IMR-90 (cell line): ENCODE measurements at regions not wholly inside any gene's neighbourhood (a gene's known extent, or its start where the extent isn't known, plus 50 kb on each side); places are given as distances from the start of the nearest gene placed in this dataset.

Experiments
- ATAC-seq: fragments of 200-7000 bp; cut with Tn5 transposase; 2 replicates; pipeline ENCODE4 v1.9.1; 2020; ENCODE audit warnings: low read depth, mild to moderate bottlenecking, moderate library complexity
- BruUV-seq: library from RNA; stranded (reverse); fragments of 400-500 nt; replicated peaks from 2 replicates; lab custom pipeline; 2021; lab: Mats Ljungman, UMichigan
- CTCF ChIA-PET: fragments of 300-600 bp; formaldehyde crosslinking; extraction: SDS; loops from one replicate; lab custom pipeline; 2021; ENCODE audit warnings: antibody characterized with exemption; lab: Yijun Ruan, JAX
- POLR2A ChIA-PET: fragments of 300-600 bp; sonication (Branson Sonifier 250); formaldehyde crosslinking; loops from one replicate; lab custom pipeline; 2022; ENCODE audit warnings: antibody characterized with exemption; ENCODE audit not compliant: unreplicated experiment; lab: Charles Lee
- DNase-seq: peaks from one replicate; pipeline ENCODE4 v3.0.0; 2013
- H2AFZ ChIP-seq: replicated peaks from 2 replicates; pipeline ENCODE3; 2013; ENCODE audit warnings: low read length, mild to moderate bottlenecking; ENCODE audit not compliant: poor library complexity
- H2AK5ac ChIP-seq: 2 replicates; pipeline ENCODE4 v1.6.1; 2013; ENCODE audit warnings: low read depth, low read length, inconsistent platforms
- H2AK9ac ChIP-seq: replicated peaks from 2 replicates; pipeline ENCODE3; 2013; ENCODE audit warnings: mild to moderate bottlenecking, low read depth, low read length, moderate library complexity; ENCODE audit not compliant: poor library complexity
- H2BK120ac ChIP-seq: 2 replicates; pipeline ENCODE4 v1.6.1; 2013; ENCODE audit warnings: low read depth, low read length, inconsistent platforms
- H2BK15ac ChIP-seq: 3 replicates; pipeline ENCODE4 v1.6.1; 2013; ENCODE audit warnings: low read depth, low read length, inconsistent platforms
- H2BK20ac ChIP-seq: 2 replicates; pipeline ENCODE4 v1.6.1; 2013; ENCODE audit warnings: low read depth, mild to moderate bottlenecking, inconsistent platforms, low read length, moderate library complexity
- H2BK5ac ChIP-seq: 2 replicates; pipeline ENCODE4 v1.6.1; 2013; ENCODE audit warnings: mild to moderate bottlenecking, low read depth, low read length, inconsistent platforms; ENCODE audit not compliant: poor library complexity, severe bottlenecking
- H3K14ac ChIP-seq: replicated peaks from 2 replicates; pipeline ENCODE4 v1.6.1; 2013; ENCODE audit warnings: low read depth, low read length, inconsistent platforms
- H3K18ac ChIP-seq: 2 replicates; pipeline ENCODE4 v1.6.1; 2013; ENCODE audit warnings: low read depth, low read length, control low read depth
- H3K23ac ChIP-seq: 2 replicates; pipeline ENCODE4 v1.6.1; 2013; ENCODE audit warnings: low read depth, low read length, inconsistent platforms
- H3K27ac ChIP-seq: 2 replicates; pipeline ENCODE4 v1.5.1; 2013; ENCODE audit warnings: mild to moderate bottlenecking, control low read depth, low read length; ENCODE audit not compliant: insufficient read depth
- H3K27me3 ChIP-seq: 2 replicates; pipeline ENCODE4 v1.6.1; 2013; ENCODE audit warnings: low read length; ENCODE audit not compliant: control insufficient read depth, insufficient read depth
- H3K36me3 ChIP-seq: 2 replicates; pipeline ENCODE4 v1.6.1; 2013; ENCODE audit warnings: low read length, mixed read lengths; ENCODE audit not compliant: control insufficient read depth, insufficient read depth
- H3K4ac ChIP-seq: 2 replicates; pipeline ENCODE4 v1.6.1; 2013; ENCODE audit warnings: low read depth, low read length, inconsistent platforms
- H3K4me1 ChIP-seq: 2 replicates; pipeline ENCODE4 v1.6.1; 2013; ENCODE audit warnings: low read length, mixed read lengths; ENCODE audit not compliant: control insufficient read depth, insufficient read depth
- H3K4me2 ChIP-seq: 2 replicates; pipeline ENCODE4 v1.6.1; 2013; ENCODE audit warnings: low read depth, mild to moderate bottlenecking, control low read depth, low read length, moderate library complexity
- H3K4me3 ChIP-seq: 2 replicates; pipeline ENCODE4 v1.5.1; 2013; ENCODE audit warnings: low read depth, mild to moderate bottlenecking, control low read depth, low read length, moderate library complexity; ENCODE audit not compliant: insufficient read depth
- H3K56ac ChIP-seq: 2 replicates; pipeline ENCODE4 v1.6.1; 2013; ENCODE audit warnings: low read length, inconsistent platforms; ENCODE audit not compliant: insufficient read depth; ENCODE audit errors: extremely low read depth
- H3K79me1 ChIP-seq, 2 experiments: 2 replicates each; pipeline ENCODE4 v1.6.1; 2013; ENCODE audit warnings: low read length in 2 of 2, inconsistent platforms in 1 of 2, low read depth in 1 of 2
- H3K9ac ChIP-seq: 2 replicates; pipeline ENCODE4 v1.6.1; 2013; ENCODE audit warnings: low read depth, low read length, control low read depth
- H3K9me1 ChIP-seq: 2 replicates; pipeline ENCODE4 v1.6.1; 2013; ENCODE audit warnings: low read length, inconsistent platforms; ENCODE audit not compliant: insufficient read depth
- H3K9me3 ChIP-seq: 2 replicates; pipeline ENCODE4 v1.6.1; 2013; ENCODE audit warnings: low read length; ENCODE audit not compliant: control insufficient read depth, insufficient read depth
- H4K20me1 ChIP-seq: 2 replicates; pipeline ENCODE4 v1.6.1; 2013; ENCODE audit warnings: low read length, inconsistent platforms; ENCODE audit not compliant: insufficient read depth
- H4K5ac ChIP-seq: 2 replicates; pipeline ENCODE4 v1.6.1; 2013; ENCODE audit warnings: mild to moderate bottlenecking, low read depth, low read length, control low read depth
- H4K8ac ChIP-seq, 2 experiments: 2 replicates each; pipeline ENCODE4 v1.6.1; 2013; ENCODE audit warnings: low read depth in 2 of 2, low read length in 2 of 2, control low read depth in 1 of 2, inconsistent platforms in 1 of 2
- H4K91ac ChIP-seq: 2 replicates; pipeline ENCODE4 v1.6.1; 2013; ENCODE audit warnings: low read depth, low read length, inconsistent platforms; ENCODE audit not compliant: insufficient read depth
- BHLHE40 ChIP-seq: fragments of 150-350 bp; IDR thresholded peaks from 2 replicates; pipeline ENCODE4 v1.6.1; 2016; ENCODE audit warnings: mild to moderate bottlenecking, low read depth, low read length
- CEBPB ChIP-seq: IDR thresholded peaks from 2 replicates; pipeline ENCODE4 v1.6.1; 2012; ENCODE audit warnings: low read depth, low read length, improper control_type of control experiment
- CHD1 ChIP-seq: IDR thresholded peaks from 2 replicates; pipeline ENCODE4 v1.6.1; 2012; ENCODE audit warnings: low read depth, low read length, improper control_type of control experiment
- FOS ChIP-seq: fragments of 150-350 bp; IDR thresholded peaks from 2 replicates; pipeline ENCODE4 v1.6.1; 2016; ENCODE audit warnings: low read depth, low read length
- MAFK ChIP-seq: IDR thresholded peaks from 2 replicates; pipeline ENCODE4 v1.6.1; 2012; ENCODE audit warnings: low read depth, low read length, improper control_type of control experiment
- MAZ ChIP-seq: IDR thresholded peaks from 2 replicates; pipeline ENCODE4 v1.6.1; 2012; ENCODE audit warnings: low read depth, mild to moderate bottlenecking, low read length, improper control_type of control experiment, moderate library complexity, borderline replicate concordance
- MXI1 ChIP-seq: IDR thresholded peaks from 2 replicates; pipeline ENCODE4 v1.6.1; 2012; ENCODE audit warnings: low read depth, mild to moderate bottlenecking, low read length, moderate library complexity, borderline replicate concordance
- NFE2L2 ChIP-seq: fragments of 150-350 bp; IDR thresholded peaks from 2 replicates; pipeline ENCODE4 v1.6.1; 2016; ENCODE audit warnings: low read depth, mild to moderate bottlenecking, low read length
- RAD21 ChIP-seq: IDR thresholded peaks from 2 replicates; pipeline ENCODE4 v1.6.1; 2012; ENCODE audit warnings: low read length, improper control_type of control experiment
- RCOR1 ChIP-seq: IDR thresholded peaks from 2 replicates; pipeline ENCODE4 v1.6.1; 2012; ENCODE audit warnings: mild to moderate bottlenecking, low read length, improper control_type of control experiment; ENCODE audit not compliant: insufficient replicate concordance
- RFX5 ChIP-seq: IDR thresholded peaks from 2 replicates; pipeline ENCODE4 v1.8.0; 2012; ENCODE audit warnings: low read depth, mild to moderate bottlenecking, low read length, moderate library complexity
- SMC3 ChIP-seq: fragments of 150-350 bp; IDR thresholded peaks from 2 replicates; pipeline ENCODE4 v1.6.1; 2016; ENCODE audit warnings: low read depth, mild to moderate bottlenecking, antibody characterized with exemption, low read length, moderate library complexity
- WGBS, 2 experiments: methylation state at CpG; one replicate each; pipeline versions ENCODE4 v1.1.5 to v1.1.7; 2013; ENCODE audit warnings: missing lambda C conversion rate in 2 of 2; ENCODE audit not compliant: insufficient read length in 1 of 2; ENCODE audit errors: extremely low coverage in 2 of 2; 5-methylcytosine and 5-hydroxymethylcytosine counted together
- dilution Hi-C: fragments of 300-500 bp; cut with HindIII; formaldehyde crosslinking; loops from one replicate; pipeline ENCODE4 v1.14.3; 2018; ENCODE audit warnings: low sequenced_read_pairs; ENCODE audit not compliant: unreplicated experiment
- in situ Hi-C: fragments of 300-500 bp; cut with MboI; formaldehyde crosslinking; loops from 3 replicates; pipeline ENCODE4 v1.14.3; 2019; ENCODE audit warnings: low sequenced_read_pairs, inconsistent platforms, mixed read lengths
- intact Hi-C: fragments of 100-400 bp; cut with micrococcal nuclease; formaldehyde crosslinking; loops from 2 replicates; pipeline ENCODE4 v1.10.0; 2022
- TF ChIP-seq, protein P1 (sequence below): fragments of 150-350 bp; IDR thresholded peaks from 2 replicates; pipeline ENCODE4 v1.6.1; 2016; ENCODE audit warnings: low read depth, mild to moderate bottlenecking, low read length, moderate library complexity, borderline replicate concordance
- TF ChIP-seq, protein P2 (sequence below): fragments of 150-350 bp; IDR thresholded peaks from 2 replicates; pipeline ENCODE4 v1.6.1; 2017; ENCODE audit warnings: mild to moderate bottlenecking, antibody characterized with exemption, low read length, low read depth
- TF ChIP-seq, protein P3 (sequence below): conservative IDR thresholded peaks from 2 replicates; pipeline ENCODE4 v1.5.1; 2012; ENCODE audit warnings: mild to moderate bottlenecking, low read depth, low read length, improper control_type of control experiment

DNA sequence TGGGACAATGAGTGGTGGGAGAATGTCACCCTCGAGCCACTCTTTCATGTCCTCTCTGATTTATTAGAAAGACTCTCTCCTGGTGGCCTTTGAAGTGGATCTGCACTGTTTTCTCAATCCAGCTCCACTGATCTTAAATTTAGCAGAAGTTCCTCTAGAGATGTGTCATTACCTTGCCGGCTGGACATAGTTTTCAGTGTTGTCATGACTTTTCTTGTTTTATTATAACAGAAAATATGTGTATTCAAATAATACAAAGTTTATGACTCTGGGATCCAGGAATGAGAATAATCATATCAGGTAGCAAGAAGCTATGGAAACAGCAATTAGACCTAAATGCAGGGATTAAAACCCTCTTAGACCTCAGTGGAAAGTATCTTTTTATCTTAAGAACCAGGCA, 247.5 kb upstream of the ELAC2 start:
- Histone ChIP-seq H3K9me3 (no peaks in the 10 kb centered on the region), H3K9me1 (no peaks in the 10 kb centered on the region), H3K14ac (no peak overlapping the region), H3K4ac (no peak overlapping the region), H3K36me3 (no peaks in the 10 kb centered on the region), H3K27me3 (peaks cover 10% of the 10 kb centered on the region), H2AK9ac (no peak overlapping the region), H2BK120ac (no peak overlapping the region), H2AK5ac (no peak overlapping the region), H3K4me3 (no peak overlapping the region), H2BK15ac (no peak overlapping the region), H3K9ac (no peak overlapping the region), H3K79me1 (no peaks in the 10 kb centered on the region), H4K20me1 (no peaks in the 10 kb centered on the region), H4K91ac (no peak overlapping the region), H3K56ac (no peak overlapping the region), H3K4me2 (no peak overlapping the region), H3K4me1 (no peaks in the 10 kb centered on the region), H3K23ac (no peak overlapping the region), H3K18ac (no peak overlapping the region), H4K8ac (no peak overlapping the region), H3K27ac (no peak overlapping the region), H2BK20ac (no peak overlapping the region), H2AFZ (no peak overlapping the region), H4K5ac (no peak overlapping the region), H2BK5ac (no peak overlapping the region)
- no CpG with 5 or more reads among the region's 2 CpGs for WGBS, 2 experiments
- ATAC-seq (no peak), DNase-seq (no peak)
- in situ Hi-C loops (no loop called here), dilution Hi-C loops (no loop called here), intact Hi-C loops (no loop called here)
- CTCF ChIA-PET: no interaction called here
- BruUV-seq: no TSS peak
- TF ChIP-seq, protein P1, sequence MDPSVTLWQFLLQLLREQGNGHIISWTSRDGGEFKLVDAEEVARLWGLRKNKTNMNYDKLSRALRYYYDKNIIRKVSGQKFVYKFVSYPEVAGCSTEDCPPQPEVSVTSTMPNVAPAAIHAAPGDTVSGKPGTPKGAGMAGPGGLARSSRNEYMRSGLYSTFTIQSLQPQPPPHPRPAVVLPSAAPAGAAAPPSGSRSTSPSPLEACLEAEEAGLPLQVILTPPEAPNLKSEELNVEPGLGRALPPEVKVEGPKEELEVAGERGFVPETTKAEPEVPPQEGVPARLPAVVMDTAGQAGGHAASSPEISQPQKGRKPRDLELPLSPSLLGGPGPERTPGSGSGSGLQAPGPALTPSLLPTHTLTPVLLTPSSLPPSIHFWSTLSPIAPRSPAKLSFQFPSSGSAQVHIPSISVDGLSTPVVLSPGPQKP: no peak
- TF ChIP-seq MXI1: no peak
- TF ChIP-seq RFX5: no peak
- TF ChIP-seq NFE2L2: no peak
- no peak for TF ChIP-seq RAD21
- no peak for TF ChIP-seq CEBPB
- no peak for TF ChIP-seq CHD1
- TF ChIP-seq FOS: no peak
- TF ChIP-seq MAZ: no peak
- no peak for TF ChIP-seq RCOR1
- no peak for TF ChIP-seq BHLHE40
- TF ChIP-seq, protein P2, sequence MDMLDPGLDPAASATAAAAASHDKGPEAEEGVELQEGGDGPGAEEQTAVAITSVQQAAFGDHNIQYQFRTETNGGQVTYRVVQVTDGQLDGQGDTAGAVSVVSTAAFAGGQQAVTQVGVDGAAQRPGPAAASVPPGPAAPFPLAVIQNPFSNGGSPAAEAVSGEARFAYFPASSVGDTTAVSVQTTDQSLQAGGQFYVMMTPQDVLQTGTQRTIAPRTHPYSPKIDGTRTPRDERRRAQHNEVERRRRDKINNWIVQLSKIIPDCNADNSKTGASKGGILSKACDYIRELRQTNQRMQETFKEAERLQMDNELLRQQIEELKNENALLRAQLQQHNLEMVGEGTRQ: no peak
- TF ChIP-seq MAFK: no peak
- no peak for TF ChIP-seq SMC3
- TF ChIP-seq, protein P3, sequence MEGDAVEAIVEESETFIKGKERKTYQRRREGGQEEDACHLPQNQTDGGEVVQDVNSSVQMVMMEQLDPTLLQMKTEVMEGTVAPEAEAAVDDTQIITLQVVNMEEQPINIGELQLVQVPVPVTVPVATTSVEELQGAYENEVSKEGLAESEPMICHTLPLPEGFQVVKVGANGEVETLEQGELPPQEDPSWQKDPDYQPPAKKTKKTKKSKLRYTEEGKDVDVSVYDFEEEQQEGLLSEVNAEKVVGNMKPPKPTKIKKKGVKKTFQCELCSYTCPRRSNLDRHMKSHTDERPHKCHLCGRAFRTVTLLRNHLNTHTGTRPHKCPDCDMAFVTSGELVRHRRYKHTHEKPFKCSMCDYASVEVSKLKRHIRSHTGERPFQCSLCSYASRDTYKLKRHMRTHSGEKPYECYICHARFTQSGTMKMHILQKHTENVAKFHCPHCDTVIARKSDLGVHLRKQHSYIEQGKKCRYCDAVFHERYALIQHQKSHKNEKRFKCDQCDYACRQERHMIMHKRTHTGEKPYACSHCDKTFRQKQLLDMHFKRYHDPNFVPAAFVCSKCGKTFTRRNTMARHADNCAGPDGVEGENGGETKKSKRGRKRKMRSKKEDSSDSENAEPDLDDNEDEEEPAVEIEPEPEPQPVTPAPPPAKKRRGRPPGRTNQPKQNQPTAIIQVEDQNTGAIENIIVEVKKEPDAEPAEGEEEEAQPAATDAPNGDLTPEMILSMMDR: no peak
- POLR2A ChIA-PET: no interaction called here
